OCI-LY7 (cell line): ENCODE measurements at regions not wholly inside any gene's neighbourhood (a gene's known extent, or its start where the extent isn't known, plus 50 kb on each side); places are given as distances from the start of the nearest gene placed in this dataset.

ENCODE experiments used
- BruUV-seq: library from RNA; stranded (reverse); fragments of 400-500 nt; replicated peaks from 2 replicates; lab custom pipeline; 2021; lab: Mats Ljungman, UMichigan
- CTCF ChIA-PET: fragments of 300-600 bp; sonication (Branson Sonifier 250); formaldehyde crosslinking; loops from one replicate; lab custom pipeline; 2022; ENCODE audit warnings: antibody characterized with exemption; ENCODE audit not compliant: unreplicated experiment; lab: Charles Lee
- POLR2A ChIA-PET: fragments of 300-600 bp; sonication (Branson Sonifier 250); formaldehyde crosslinking; loops from one replicate; lab custom pipeline; 2022; ENCODE audit warnings: antibody characterized with exemption; lab: Charles Lee
- DNase-seq: peaks from one replicate; pipeline ENCODE4 v3.0.0-alpha.2; 2015; ENCODE audit warnings: low spot score
- H2AFZ ChIP-seq: fragments of 200-600 bp; sonication (generic), shearing (Covaris generic); 2 replicates; pipeline ENCODE4 v1.6.1; 2014; ENCODE audit warnings: mild to moderate bottlenecking, antibody characterized with exemption, low read length, moderate library complexity
- H3K27ac ChIP-seq: fragments of 200-600 bp; sonication (generic); 2 replicates; pipeline ENCODE4 v1.5.1; 2014; ENCODE audit warnings: mixed run types, low read depth, mild to moderate bottlenecking, moderate library complexity, low read length, inconsistent platforms; ENCODE audit not compliant: poor library complexity, severe bottlenecking
- H3K36me3 ChIP-seq: fragments of 200-600 bp; sonication (generic); 2 replicates; pipeline ENCODE4 v1.6.1; 2014; ENCODE audit warnings: mild to moderate bottlenecking, antibody characterized with exemption, low read length, moderate library complexity, mixed read lengths; ENCODE audit not compliant: insufficient read depth
- H3K4me1 ChIP-seq: fragments of 200-600 bp; sonication (generic); 2 replicates; pipeline ENCODE4 v1.5.1; 2014; ENCODE audit warnings: mild to moderate bottlenecking, low read length; ENCODE audit not compliant: insufficient read depth, poor library complexity, severe bottlenecking
- H3K4me2 ChIP-seq: fragments of 200-600 bp; sonication (generic); 2 replicates; pipeline ENCODE4 v1.6.1; 2014; ENCODE audit warnings: mild to moderate bottlenecking, low read length
- H3K4me3 ChIP-seq: fragments of 200-600 bp; sonication (generic); 2 replicates; pipeline ENCODE4 v1.5.1; 2014; ENCODE audit warnings: mild to moderate bottlenecking, low read depth, low read length; ENCODE audit not compliant: poor library complexity, severe bottlenecking
- H3K79me2 ChIP-seq: fragments of 200-600 bp; sonication (generic); 2 replicates; pipeline ENCODE4 v1.6.1; 2016; ENCODE audit warnings: low read depth, mild to moderate bottlenecking, low read length, moderate library complexity, mixed read lengths; ENCODE audit not compliant: insufficient read depth
- H3K9me2 ChIP-seq: fragments of 200-600 bp; sonication (generic); 2 replicates; pipeline ENCODE4 v1.6.1; 2016; ENCODE audit warnings: mild to moderate bottlenecking, low read length, mixed read lengths; ENCODE audit not compliant: insufficient read depth
- H3K9me3 ChIP-seq: fragments of 200-600 bp; sonication (generic); 2 replicates; pipeline ENCODE4 v1.6.1; 2014; ENCODE audit warnings: mild to moderate bottlenecking, mixed run types, low read length, mixed read lengths
- H4K20me1 ChIP-seq: fragments of 200-600 bp; sonication (generic); 2 replicates; pipeline ENCODE4 v1.6.1; 2014; ENCODE audit warnings: mild to moderate bottlenecking, antibody characterized with exemption, low read length, moderate library complexity, mixed read lengths; ENCODE audit not compliant: insufficient read depth
- CTCF ChIP-seq: fragments of 200-600 bp; sonication (generic); conservative IDR thresholded peaks from 2 replicates; pipeline ENCODE4 v1.5.1; 2014; ENCODE audit warnings: mild to moderate bottlenecking, antibody characterized with exemption, low read length, moderate library complexity, mixed read lengths
- EZH2phosphoT487 ChIP-seq: fragments of 200-600 bp; sonication (generic); IDR thresholded peaks from 2 replicates; pipeline ENCODE4 v1.6.1; 2018; ENCODE audit warnings: low read depth, borderline replicate concordance, mild to moderate bottlenecking, mixed run types, antibody characterized with exemption, low read length, moderate library complexity, mixed read lengths
- intact Hi-C: fragments of 100-400 bp; cut with micrococcal nuclease; formaldehyde crosslinking; loops from one replicate; pipeline ENCODE4 v1.10.0; 2022; ENCODE audit not compliant: unreplicated experiment

GRCh38 chr7:130877991-130878305 lies 143.9 kb upstream of the KLF14 start:
- H3K27ac ChIP-seq: no peak overlapping the region
- intact Hi-C loops: loop anchor here (5.0 kb wide), 1 partner anchor 634 kb away; no protein-coding TSS in a partner anchor
- no peaks in the 10 kb centered on the region for H3K79me2 ChIP-seq
- POLR2A ChIA-PET: no interaction called here
- H2AFZ ChIP-seq: no peak overlapping the region
- TF ChIP-seq CTCF: no peak
- TF ChIP-seq EZH2phosphoT487: no peak
- no peaks in the 10 kb centered on the region for H3K4me1 ChIP-seq
- H3K36me3 ChIP-seq: peaks cover 16% of the 10 kb centered on the region
- CTCF ChIA-PET: no interaction called here
- H3K4me2 ChIP-seq: no peak overlapping the region
- no peak for DNase-seq
- H3K9me3 ChIP-seq: no peaks in the 10 kb centered on the region
- H4K20me1 ChIP-seq: no peaks in the 10 kb centered on the region
- no TSS peak for BruUV-seq
- H3K9me2 ChIP-seq: no peaks in the 10 kb centered on the region
- no peak overlapping the region for H3K4me3 ChIP-seq

GRCh38 chr7:130878785-130879184 lies 144.8 kb upstream of the KLF14 start:
- Histone ChIP-seq H3K4me2 (no peak overlapping the region), H3K9me2 (no peaks in the 10 kb centered on the region), H3K27ac (no peak overlapping the region), H2AFZ (no peak overlapping the region), H4K20me1 (no peaks in the 10 kb centered on the region), H3K4me3 (no peak overlapping the region), H3K4me1 (no peaks in the 10 kb centered on the region), H3K36me3 (peaks cover 16% of the 10 kb centered on the region), H3K9me3 (no peaks in the 10 kb centered on the region), H3K79me2 (no peaks in the 10 kb centered on the region)
- ChIA-PET POLR2A (interaction anchor here (0.6 kb wide), 1 partner anchor 631 kb away, joined by 3 read pairs; no protein-coding TSS in a partner anchor), CTCF (no interaction called here)
- no peak for TF ChIP-seq EZH2phosphoT487
- no peak for TF ChIP-seq CTCF
- intact Hi-C loops: loop anchor here (5.0 kb wide), 1 partner anchor 634 kb away; no protein-coding TSS in a partner anchor
- no peak for DNase-seq
- no TSS peak for BruUV-seq

GRCh38 chr7:130879191-130879590 lies 145.2 kb upstream of the KLF14 start:
- no peaks in the 10 kb centered on the region for H3K79me2 ChIP-seq
- POLR2A ChIA-PET: interaction anchor here (0.6 kb wide), 1 partner anchor 631 kb away, joined by 3 read pairs; no protein-coding TSS in a partner anchor
- no peak overlapping the region for H2AFZ ChIP-seq
- no peak overlapping the region for H3K27ac ChIP-seq
- H3K36me3 ChIP-seq: peaks cover 16% of the 10 kb centered on the region
- no peak overlapping the region for H3K4me2 ChIP-seq
- intact Hi-C loops: loop anchor here (5.0 kb wide), 1 partner anchor 633 kb away; no protein-coding TSS in a partner anchor
- no peaks in the 10 kb centered on the region for H3K9me2 ChIP-seq
- CTCF ChIA-PET: no interaction called here
- BruUV-seq: no TSS peak
- no peak for DNase-seq
- no peaks in the 10 kb centered on the region for H3K9me3 ChIP-seq
- H3K4me3 ChIP-seq: no peak overlapping the region
- TF ChIP-seq EZH2phosphoT487: no peak
- no peaks in the 10 kb centered on the region for H4K20me1 ChIP-seq
- no peaks in the 10 kb centered on the region for H3K4me1 ChIP-seq
